HL-60 (cell line): ENCODE measurements at regions not wholly inside any gene's neighbourhood (a gene's known extent, or its start where the extent isn't known, plus 50 kb on each side); places are given as distances from the start of the nearest gene placed in this dataset.

Experiments used
- DNase-seq, 2 experiments: peaks; one replicate each; pipeline ENCODE4 v3.0.0-alpha.2; 2010 to 2020; ENCODE audit warnings: low read depth in 1 of 2, low spot score in 1 of 2
- H3K27ac ChIP-seq: fragments of 250-450 bp; sonication (Bioruptor Pico); replicated peaks from 2 replicates; pipeline ENCODE4 v1.5.1; 2020; ENCODE audit warnings: mild to moderate bottlenecking, moderate library complexity
- H3K27me3 ChIP-seq: fragments of 250-450 bp; sonication (Bioruptor Pico); 2 replicates; pipeline ENCODE4 v1.5.1; 2021; ENCODE audit warnings: mild to moderate bottlenecking, moderate library complexity; ENCODE audit not compliant: insufficient read depth, poor library complexity, severe bottlenecking
- H3K4me3 ChIP-seq: replicated peaks from 2 replicates; pipeline ENCODE4 v1.5.1; 2011; ENCODE audit warnings: mild to moderate bottlenecking, control low read depth, low read length; ENCODE audit not compliant: insufficient read depth
- GABPA ChIP-seq: IDR thresholded peaks from 2 replicates; pipeline ENCODE4 v1.6.1; 2012; ENCODE audit warnings: low read depth
- POLR2AphosphoS5 ChIP-seq: IDR thresholded peaks from 2 replicates; pipeline ENCODE4 v1.6.1; 2012; ENCODE audit warnings: low read depth
- REST ChIP-seq: IDR thresholded peaks from 2 replicates; pipeline ENCODE4 v1.6.1; 2012; ENCODE audit warnings: low read depth; ENCODE audit not compliant: insufficient replicate concordance
- SPI1 ChIP-seq: IDR thresholded peaks from 2 replicates; pipeline ENCODE4 v1.6.1; 2012; ENCODE audit warnings: low read depth, mild to moderate bottlenecking, borderline replicate concordance
- TF ChIP-seq, protein P1 (sequence below): IDR thresholded peaks from one replicate; pipeline ENCODE4 v1.5.1; 2011; ENCODE audit warnings: low read length, control low read depth, inconsistent platforms; ENCODE audit not compliant: insufficient read depth

DNA sequence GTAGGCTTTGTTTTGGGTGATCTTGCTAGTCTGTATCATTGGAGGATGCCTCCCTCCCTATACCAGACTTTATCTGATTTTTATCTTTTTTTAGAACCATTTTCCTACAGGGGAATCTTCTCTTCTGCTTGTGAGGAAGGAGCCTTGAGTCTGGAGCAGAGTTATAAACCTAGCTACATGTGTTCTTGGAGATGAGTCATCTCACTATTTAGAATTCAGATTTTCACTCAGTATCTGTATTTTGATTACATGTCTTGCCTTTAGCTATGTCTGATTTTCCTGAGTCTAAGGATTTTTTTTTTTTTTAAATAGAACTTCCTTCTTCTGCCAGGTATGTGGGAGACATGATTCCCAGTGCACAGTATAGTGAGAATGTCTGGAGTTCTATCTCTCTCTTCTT lies 211.6 kb upstream of the MBL2 start:
- DNase-seq: no peak
- no peak for TF ChIP-seq REST
- TF ChIP-seq SPI1: no peak
- no peak for TF ChIP-seq POLR2AphosphoS5
- TF ChIP-seq GABPA: no peak
- TF ChIP-seq, protein P1, sequence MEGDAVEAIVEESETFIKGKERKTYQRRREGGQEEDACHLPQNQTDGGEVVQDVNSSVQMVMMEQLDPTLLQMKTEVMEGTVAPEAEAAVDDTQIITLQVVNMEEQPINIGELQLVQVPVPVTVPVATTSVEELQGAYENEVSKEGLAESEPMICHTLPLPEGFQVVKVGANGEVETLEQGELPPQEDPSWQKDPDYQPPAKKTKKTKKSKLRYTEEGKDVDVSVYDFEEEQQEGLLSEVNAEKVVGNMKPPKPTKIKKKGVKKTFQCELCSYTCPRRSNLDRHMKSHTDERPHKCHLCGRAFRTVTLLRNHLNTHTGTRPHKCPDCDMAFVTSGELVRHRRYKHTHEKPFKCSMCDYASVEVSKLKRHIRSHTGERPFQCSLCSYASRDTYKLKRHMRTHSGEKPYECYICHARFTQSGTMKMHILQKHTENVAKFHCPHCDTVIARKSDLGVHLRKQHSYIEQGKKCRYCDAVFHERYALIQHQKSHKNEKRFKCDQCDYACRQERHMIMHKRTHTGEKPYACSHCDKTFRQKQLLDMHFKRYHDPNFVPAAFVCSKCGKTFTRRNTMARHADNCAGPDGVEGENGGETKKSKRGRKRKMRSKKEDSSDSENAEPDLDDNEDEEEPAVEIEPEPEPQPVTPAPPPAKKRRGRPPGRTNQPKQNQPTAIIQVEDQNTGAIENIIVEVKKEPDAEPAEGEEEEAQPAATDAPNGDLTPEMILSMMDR: no peak
- H3K4me3 ChIP-seq: no peak overlapping the region
- H3K27me3 ChIP-seq: no peaks in the 10 kb centered on the region
- no peak overlapping the region for H3K27ac ChIP-seq

- Histone ChIP-seq H3K27me3 (no peaks in the 10 kb centered on the region), H3K4me3 (no peak overlapping the region), H3K27ac (no peak overlapping the region)
- TF ChIP-seq SPI1 (no peak), REST (no peak)
- TF ChIP-seq, protein P1: no peak
- DNase-seq: no peak
Measured at GRCh38 chr10:52979295-52979990, 206.9 kb upstream of the MBL2 start.

- DNase-seq: no peak
- H3K4me3 ChIP-seq: no peak overlapping the region
- TF ChIP-seq POLR2AphosphoS5: no peak
- no peak for TF ChIP-seq SPI1
- TF ChIP-seq REST: no peak
- TF ChIP-seq, protein P1: no peak
Measured at GRCh38 chr10:52977581-52977980, 205.0 kb upstream of the MBL2 start.

More at GRCh38 chr10:52977581-52977980, 205.0 kb upstream of the MBL2 start:
- no peaks in the 10 kb centered on the region for H3K27me3 ChIP-seq
- H3K27ac ChIP-seq: no peak overlapping the region
